ENCODE measurements at regions not wholly inside any gene's neighbourhood (a gene's known extent, or its start where the extent isn't known, plus 50 kb on each side); places are given as distances from the start of the nearest gene placed in this dataset.
"Not testable (repeated sequence)": the region's sequence is repeated elsewhere in the genome, so short reads cannot be mapped to it uniquely, and the experiment has no call there.

DNA sequence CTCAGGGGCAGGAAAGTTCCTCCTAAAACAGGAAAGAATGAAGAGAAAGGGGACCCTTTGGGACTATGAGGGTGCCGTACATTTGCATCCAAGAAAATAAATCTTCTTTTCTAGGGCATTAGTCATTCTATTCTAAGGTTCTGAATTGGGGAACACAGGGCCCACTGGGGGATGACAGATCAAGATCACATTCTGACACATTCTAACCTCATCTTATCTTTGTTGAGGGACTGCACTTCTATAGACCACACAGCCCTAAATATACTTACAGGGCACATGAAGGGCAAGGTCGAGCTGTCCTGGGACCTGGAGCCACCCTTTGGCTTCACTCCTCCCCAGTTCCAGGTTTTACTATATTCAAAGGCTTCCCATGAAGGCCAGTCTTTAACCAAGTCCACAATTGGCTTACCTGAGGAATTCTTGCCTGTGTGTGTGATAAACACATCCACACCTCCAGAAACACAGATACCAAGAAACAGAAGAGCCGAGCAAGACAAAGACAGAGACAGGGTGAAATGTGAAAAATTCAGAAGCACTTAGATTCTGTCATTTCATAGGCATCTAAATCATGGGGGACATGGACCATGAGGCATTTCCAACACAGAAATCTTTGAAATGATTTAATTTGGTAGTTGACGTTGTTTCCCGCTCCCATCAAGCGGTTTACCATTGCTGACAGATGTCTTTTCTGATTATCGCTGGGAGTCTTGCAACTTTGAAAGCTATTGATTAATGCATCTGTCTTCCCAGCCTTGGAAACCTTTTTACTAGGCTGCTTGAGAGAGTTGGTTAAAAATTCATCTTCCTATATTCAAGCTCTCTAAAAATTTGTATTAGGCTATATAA, 75.8 kb downstream of the CCDC71L start:
- TF ChIP-seq TAF1 (IDR thresholded peaks at IDR 0.05; ENCODE audit: low read depth, low read length): no peak
- no peak for TF ChIP-seq POLR2A (IDR thresholded peaks at IDR 0.05; ENCODE audit: low read depth, low read length)
- no peak for TF ChIP-seq PAX5 (IDR thresholded peaks at IDR 0.05; ENCODE audit: insufficient read depth, low read length, severe bottlenecking)
- TF ChIP-seq SPI1 (IDR thresholded peaks at IDR 0.05; ENCODE audit: low read depth, low read length): no peak
- TF ChIP-seq POLR2AphosphoS5 (IDR thresholded peaks at IDR 0.05; ENCODE audit: low read depth, low read length): no peak
- no peak for TF ChIP-seq POU2F2 (IDR thresholded peaks at IDR 0.05; ENCODE audit: low read depth, low read length)
- FAIRE-seq: no peak
- no peak for DNase-seq (ENCODE audit: insufficient read length, low spot score)

DNA sequence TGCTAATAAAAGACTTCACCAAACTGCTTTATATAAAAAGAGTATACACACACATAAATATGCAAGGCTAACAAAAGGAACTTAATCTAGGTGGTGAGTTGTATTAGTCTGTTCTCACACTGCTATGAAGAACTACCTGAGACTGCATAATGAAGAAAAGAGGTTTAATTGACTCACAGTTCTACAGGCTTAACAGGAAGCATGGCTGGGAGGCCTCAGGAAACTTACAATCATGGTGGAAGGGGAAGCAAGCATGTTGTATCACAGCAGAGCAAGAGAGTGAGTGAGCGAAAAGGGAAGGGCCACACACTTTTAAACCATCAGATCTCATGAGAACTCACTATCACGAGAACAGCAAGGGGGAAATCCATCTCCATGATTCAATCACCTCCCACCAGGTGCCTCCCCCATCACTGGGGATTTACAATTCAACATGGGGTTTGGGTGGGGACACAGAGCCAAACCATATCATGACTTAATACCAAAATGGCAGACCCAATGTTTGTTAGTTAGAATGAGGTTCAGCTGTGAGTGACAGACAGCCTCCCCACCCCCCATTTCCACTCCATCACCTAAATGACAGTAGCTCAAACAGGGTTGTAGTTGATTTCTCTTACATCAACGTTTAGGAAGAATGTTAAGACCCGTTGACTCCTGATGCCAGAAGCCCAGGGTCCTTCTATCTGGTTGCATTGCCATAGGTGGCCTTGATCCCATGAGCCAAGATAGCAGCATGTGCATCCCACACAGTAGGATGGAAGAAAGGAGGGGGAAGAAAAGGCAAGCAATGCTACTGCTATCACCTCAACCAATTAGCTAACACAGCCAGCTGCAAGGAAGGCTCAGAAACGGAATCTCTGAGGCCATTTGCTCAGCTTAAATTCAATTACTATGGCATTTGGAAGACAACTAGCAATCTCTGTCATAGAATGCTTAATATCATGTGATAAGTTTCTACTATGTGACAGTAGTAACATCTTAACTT, 77.0 kb downstream of the CCDC71L start:
- no peak for DNase-seq (ENCODE audit: insufficient read length, low spot score)
- FAIRE-seq: no peak
- TF ChIP-seq POLR2A (IDR thresholded peaks at IDR 0.05; ENCODE audit: low read depth, low read length): no peak
- TF ChIP-seq PAX5 (IDR thresholded peaks at IDR 0.05; ENCODE audit: insufficient read depth, low read length, severe bottlenecking): no peak
- no peak for TF ChIP-seq TAF1 (IDR thresholded peaks at IDR 0.05; ENCODE audit: low read depth, low read length)
- TF ChIP-seq POLR2AphosphoS5 (IDR thresholded peaks at IDR 0.05; ENCODE audit: low read depth, low read length): no peak
- TF ChIP-seq POU2F2 (IDR thresholded peaks at IDR 0.05; ENCODE audit: low read depth, low read length): no peak
- no peak for TF ChIP-seq SPI1 (IDR thresholded peaks at IDR 0.05; ENCODE audit: low read depth, low read length)

DNA sequence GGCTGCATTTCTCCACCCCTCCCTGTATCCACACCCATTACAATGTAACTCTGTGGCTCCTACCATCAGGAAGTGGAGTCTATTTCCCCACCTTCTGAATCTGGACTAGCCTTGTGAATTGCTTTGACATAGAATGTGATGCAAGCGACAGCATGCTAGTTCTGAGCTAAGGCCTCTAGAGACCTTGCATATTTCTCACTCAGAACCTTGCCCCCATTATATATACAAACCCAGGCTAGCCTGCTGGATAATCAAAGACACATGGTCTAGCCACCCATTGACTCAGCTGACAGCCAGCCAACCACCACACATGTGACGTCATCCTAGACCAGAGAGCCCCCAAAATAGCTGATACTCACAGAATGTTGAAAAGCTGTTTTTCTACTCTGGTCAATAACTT, 77.9 kb downstream of the CCDC71L start:
- TF ChIP-seq POU2F2 (IDR thresholded peaks at IDR 0.05; ENCODE audit: low read depth, low read length) (no peak), SPI1 (IDR thresholded peaks at IDR 0.05; ENCODE audit: low read depth, low read length) (no peak), TAF1 (IDR thresholded peaks at IDR 0.05; ENCODE audit: low read depth, low read length) (no peak), PAX5 (IDR thresholded peaks at IDR 0.05; ENCODE audit: insufficient read depth, low read length, severe bottlenecking) (no peak), POLR2A (IDR thresholded peaks at IDR 0.05; ENCODE audit: low read depth, low read length) (no peak), POLR2AphosphoS5 (IDR thresholded peaks at IDR 0.05; ENCODE audit: low read depth, low read length) (no peak)

DNA sequence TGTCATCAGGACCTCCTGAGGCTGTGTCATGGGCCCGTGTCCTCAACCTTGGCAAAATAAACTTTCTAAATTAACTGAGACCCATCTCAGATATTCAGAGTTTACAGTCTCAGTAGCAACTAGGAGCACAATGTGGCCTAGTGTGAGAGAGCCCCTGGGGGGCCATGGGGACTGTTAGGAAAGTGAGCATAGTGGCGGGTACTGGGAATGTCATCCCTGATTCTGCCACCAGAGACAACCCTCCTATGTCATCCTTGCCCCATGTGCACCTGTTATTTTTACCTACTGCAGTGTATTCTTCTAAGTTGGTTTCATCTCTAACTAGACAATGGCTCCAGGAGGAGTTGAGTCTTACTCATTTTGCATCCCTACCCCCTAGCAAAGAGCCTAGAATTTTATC, 78.6 kb downstream of the CCDC71L start:
- TF ChIP-seq TAF1 (IDR thresholded peaks at IDR 0.05; ENCODE audit: low read depth, low read length): no peak
- TF ChIP-seq POU2F2 (IDR thresholded peaks at IDR 0.05; ENCODE audit: low read depth, low read length): no peak
- TF ChIP-seq POLR2AphosphoS5 (IDR thresholded peaks at IDR 0.05; ENCODE audit: low read depth, low read length): no peak
- no peak for TF ChIP-seq PAX5 (IDR thresholded peaks at IDR 0.05; ENCODE audit: insufficient read depth, low read length, severe bottlenecking)
- no peak for TF ChIP-seq SPI1 (IDR thresholded peaks at IDR 0.05; ENCODE audit: low read depth, low read length)
- TF ChIP-seq POLR2A (IDR thresholded peaks at IDR 0.05; ENCODE audit: low read depth, low read length): no peak
- no peak for DNase-seq (ENCODE audit: insufficient read length, low spot score)
- FAIRE-seq: no peak

More for the DNA sequence above, 77.9 kb downstream of the CCDC71L start:
- FAIRE-seq (no peak), DNase-seq (ENCODE audit: insufficient read length, low spot score) (no peak)

DNA sequence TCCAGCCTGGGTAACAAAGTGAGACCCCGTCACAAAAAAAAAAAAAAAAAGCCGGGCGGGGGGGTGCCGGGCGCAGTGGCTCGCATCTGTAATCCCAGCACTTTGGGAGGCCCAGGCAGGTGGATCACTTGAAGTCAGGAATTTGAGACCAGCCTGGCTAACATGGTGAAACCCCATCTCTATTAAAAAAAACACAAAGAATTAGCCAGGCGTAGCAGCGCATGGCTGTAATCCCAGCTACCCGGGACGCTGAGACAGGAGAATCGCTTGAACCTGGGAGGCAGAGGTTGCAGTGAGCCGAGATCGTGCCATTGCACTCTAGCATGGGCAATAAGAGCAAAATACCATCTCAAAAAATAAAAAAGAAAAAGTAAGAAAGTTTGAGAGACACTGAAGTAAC, 81.9 kb downstream of the CCDC71L start:
- DNase-seq (ENCODE audit: insufficient read length, low spot score); FAIRE-seq: not testable (repeated sequence)

DNA sequence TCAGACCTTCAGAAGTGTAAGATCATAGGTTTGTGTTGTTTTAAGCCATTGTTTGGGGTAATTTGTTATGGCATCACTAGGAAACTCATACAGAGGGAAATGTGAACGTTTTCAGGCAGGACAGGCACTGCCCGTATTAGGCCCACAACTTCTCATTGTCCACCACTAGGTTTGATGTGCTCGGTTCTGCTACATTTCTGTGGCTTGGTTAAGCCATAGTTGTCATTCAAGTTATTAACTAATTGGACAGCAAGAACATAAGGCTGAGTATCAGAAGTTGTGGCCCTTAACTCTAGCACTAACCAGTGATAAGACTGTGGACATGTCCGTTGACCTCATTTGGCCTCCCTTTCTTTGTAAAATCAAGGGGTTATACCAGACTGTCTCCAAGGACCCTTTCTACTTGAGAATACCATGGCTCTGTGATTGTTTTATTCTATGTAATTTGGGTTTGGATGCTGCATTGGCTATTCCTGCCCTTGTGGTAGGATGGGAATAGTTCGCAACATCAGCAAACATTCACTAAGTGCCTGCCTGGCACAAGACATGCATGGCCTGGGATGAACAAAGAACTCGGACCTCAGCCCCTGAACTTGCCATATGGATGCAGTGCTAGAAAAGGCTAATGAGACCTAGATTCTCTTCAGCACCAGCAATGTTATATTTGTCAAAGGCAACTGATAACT, 85.7 kb downstream of the CCDC71L start:
- no peak for FAIRE-seq
- TF ChIP-seq POU2F2 (IDR thresholded peaks at IDR 0.05; ENCODE audit: low read depth, low read length) (no peak), TAF1 (IDR thresholded peaks at IDR 0.05; ENCODE audit: low read depth, low read length) (no peak), POLR2AphosphoS5 (IDR thresholded peaks at IDR 0.05; ENCODE audit: low read depth, low read length) (no peak), POLR2A (IDR thresholded peaks at IDR 0.05; ENCODE audit: low read depth, low read length) (no peak), SPI1 (IDR thresholded peaks at IDR 0.05; ENCODE audit: low read depth, low read length) (no peak), PAX5 (IDR thresholded peaks at IDR 0.05; ENCODE audit: insufficient read depth, low read length, severe bottlenecking) (no peak)
- DNase-seq (ENCODE audit: insufficient read length, low spot score): no peak

DNA sequence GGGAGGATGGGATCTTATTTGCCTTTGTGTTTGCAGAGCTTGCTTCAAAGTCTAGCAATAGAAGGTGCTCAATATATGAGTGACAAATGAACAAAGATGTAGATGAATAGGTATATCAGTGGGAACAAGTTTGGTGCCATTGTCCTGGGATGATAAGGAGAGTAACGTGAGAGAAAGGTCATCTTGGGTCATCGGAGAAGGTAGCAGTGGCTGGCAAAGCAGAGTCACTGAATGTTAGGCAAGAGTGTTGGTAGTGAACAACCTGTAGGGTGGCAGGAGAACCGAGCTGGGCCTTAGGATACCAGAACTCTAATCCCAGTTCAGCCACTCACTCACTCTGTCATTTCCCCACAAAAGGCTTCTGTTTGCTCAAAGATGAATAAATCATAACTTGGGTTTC, 87.2 kb downstream of the CCDC71L start:
- no peak for DNase-seq (ENCODE audit: insufficient read length, low spot score)
- TF ChIP-seq POLR2A (IDR thresholded peaks at IDR 0.05; ENCODE audit: low read depth, low read length) (no peak), POU2F2 (IDR thresholded peaks at IDR 0.05; ENCODE audit: low read depth, low read length) (no peak), PAX5 (IDR thresholded peaks at IDR 0.05; ENCODE audit: insufficient read depth, low read length, severe bottlenecking) (no peak), TAF1 (IDR thresholded peaks at IDR 0.05; ENCODE audit: low read depth, low read length) (no peak), POLR2AphosphoS5 (IDR thresholded peaks at IDR 0.05; ENCODE audit: low read depth, low read length) (no peak), SPI1 (IDR thresholded peaks at IDR 0.05; ENCODE audit: low read depth, low read length) (no peak)
- no peak for FAIRE-seq

DNA sequence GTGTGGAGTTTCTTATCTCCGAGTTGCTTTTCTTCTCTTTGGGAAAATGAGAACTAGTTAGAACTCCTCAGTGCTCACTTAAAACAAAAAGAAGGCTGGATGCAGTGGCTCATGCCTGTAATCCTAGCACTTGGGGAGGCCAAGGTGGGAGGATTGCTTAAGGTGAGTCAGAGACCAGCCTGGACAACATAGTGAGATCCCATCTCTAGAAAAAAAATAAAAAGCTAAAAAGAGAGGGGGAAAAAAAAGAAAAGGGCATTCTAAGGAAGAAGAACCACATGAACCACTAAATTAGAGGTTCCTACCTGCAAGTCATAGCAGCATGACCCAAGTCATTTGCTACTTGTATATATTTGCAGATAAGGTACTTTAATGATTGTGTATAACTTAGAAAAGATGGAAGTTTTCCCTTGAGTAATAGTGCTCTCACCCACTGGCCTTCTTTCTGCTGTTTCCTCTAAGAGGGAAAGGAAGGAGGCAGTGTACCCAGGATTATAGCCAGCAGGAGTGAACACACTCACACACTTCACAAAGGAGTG, 87.8 kb downstream of the CCDC71L start:
- FAIRE-seq: no peak
- no peak for DNase-seq (ENCODE audit: insufficient read length, low spot score)
- TF ChIP-seq POLR2AphosphoS5 (IDR thresholded peaks at IDR 0.05; ENCODE audit: low read depth, low read length): no peak
- no peak for TF ChIP-seq SPI1 (IDR thresholded peaks at IDR 0.05; ENCODE audit: low read depth, low read length)
- TF ChIP-seq PAX5 (IDR thresholded peaks at IDR 0.05; ENCODE audit: insufficient read depth, low read length, severe bottlenecking): no peak
- no peak for TF ChIP-seq TAF1 (IDR thresholded peaks at IDR 0.05; ENCODE audit: low read depth, low read length)
- no peak for TF ChIP-seq POU2F2 (IDR thresholded peaks at IDR 0.05; ENCODE audit: low read depth, low read length)
- no peak for TF ChIP-seq POLR2A (IDR thresholded peaks at IDR 0.05; ENCODE audit: low read depth, low read length)

Data from GM12891 (cell line).